Liver (tissue), 8 donors: ENCODE measurements at regions not wholly inside any gene's neighbourhood (a gene's known extent, or its start where the extent isn't known, plus 50 kb on each side); places are given as distances from the start of the nearest gene placed in this dataset.

Experiments used
- DNase-seq: peaks from one replicate; pipeline ENCODE4 v3.0.0-alpha.2; 2017; ENCODE audit warnings: low spot score
- H3K27ac ChIP-seq, 2 donors: one replicate each; pipeline ENCODE4 v1.7.0; 2013; ENCODE audit warnings: inconsistent platforms in 2 of 2, low read length in 2 of 2, control low read depth in 1 of 2, low read depth in 1 of 2, mild to moderate bottlenecking in 1 of 2
- H3K27me3 ChIP-seq, 4 donors: one replicate each; pipeline versions ENCODE4 v1.6.1 to v1.7.0; 2013; ENCODE audit warnings: low read length in 3 of 4, inconsistent platforms in 1 of 4, mild to moderate bottlenecking in 1 of 4, moderate library complexity in 1 of 4; ENCODE audit not compliant: control insufficient read depth in 4 of 4, insufficient read depth in 4 of 4
- H3K36me3 ChIP-seq, 4 donors: one replicate each; pipeline versions ENCODE4 v1.6.1 to v1.7.0; 2013; ENCODE audit warnings: low read length in 3 of 4, mild to moderate bottlenecking in 3 of 4, low read depth in 1 of 4, moderate library complexity in 1 of 4; ENCODE audit not compliant: control insufficient read depth in 4 of 4, insufficient read depth in 3 of 4
- H3K4me1 ChIP-seq, 4 donors: one replicate each; pipeline versions ENCODE4 v1.6.1 to v1.7.0; 2013; ENCODE audit warnings: low read length in 3 of 4, mild to moderate bottlenecking in 3 of 4, moderate library complexity in 1 of 4; ENCODE audit not compliant: control insufficient read depth in 4 of 4, insufficient read depth in 4 of 4
- H3K4me3 ChIP-seq, 3 donors: one replicate each; pipeline versions ENCODE4 v1.6.1 to v1.7.0; 2013; ENCODE audit warnings: low read length in 3 of 3, control low read depth in 1 of 3, low read depth in 1 of 3, mild to moderate bottlenecking in 1 of 3
- H3K9ac ChIP-seq, 2 donors: one replicate each; pipeline ENCODE4 v1.7.0; 2013; ENCODE audit warnings: low read length in 2 of 2, mild to moderate bottlenecking in 2 of 2, moderate library complexity in 2 of 2, control low read depth in 1 of 2, low read depth in 1 of 2
- H3K9me3 ChIP-seq, 4 donors: one replicate each; pipeline versions ENCODE4 v1.6.1 to v1.7.0; 2013; ENCODE audit warnings: low read length in 3 of 4; ENCODE audit not compliant: control insufficient read depth in 4 of 4
- ATF3 ChIP-seq: IDR thresholded peaks from 2 replicates; pipeline ENCODE4 v1.6.1; 2016; ENCODE audit warnings: antibody characterized with exemption
- EGR1 ChIP-seq, 2 donors: IDR thresholded peaks; 2 replicates each; pipeline ENCODE4 v1.6.1; 2016 to 2018; ENCODE audit warnings: antibody characterized with exemption in 2 of 2, low read depth in 2 of 2
- FOXA1 ChIP-seq: IDR thresholded peaks from 2 replicates; pipeline ENCODE4 v1.6.1; 2016; ENCODE audit warnings: antibody characterized with exemption
- FOXA2 ChIP-seq: IDR thresholded peaks from 2 replicates; pipeline ENCODE4 v1.6.1; 2016; ENCODE audit warnings: antibody characterized with exemption
- GABPA ChIP-seq, 2 donors: IDR thresholded peaks in 1 of 2; conservative IDR thresholded peaks in 1 of 2; 2 replicates each; pipeline ENCODE4 v1.6.1; 2016; ENCODE audit warnings: antibody characterized with exemption in 2 of 2, mild to moderate bottlenecking in 1 of 2, moderate library complexity in 1 of 2
- HNF4A ChIP-seq, 2 donors: conservative IDR thresholded peaks; 2 replicates each; pipeline ENCODE4 v1.6.1; 2016; ENCODE audit warnings: antibody characterized with exemption in 2 of 2, mild to moderate bottlenecking in 2 of 2
- HNF4G ChIP-seq: IDR thresholded peaks from 2 replicates; pipeline ENCODE4 v1.6.1; 2016; ENCODE audit warnings: antibody characterized with exemption
- JUND ChIP-seq, 2 donors: IDR thresholded peaks; 2 replicates each; pipeline ENCODE4 v1.6.1; 2016; ENCODE audit warnings: antibody characterized with exemption in 2 of 2
- MAX ChIP-seq: IDR thresholded peaks from 2 replicates; pipeline ENCODE4 v1.6.1; 2016; ENCODE audit warnings: antibody characterized with exemption
- NR2F2 ChIP-seq: IDR thresholded peaks from 2 replicates; pipeline ENCODE4 v1.6.1; 2016; ENCODE audit warnings: antibody characterized with exemption
- RAD21 ChIP-seq, 2 donors: IDR thresholded peaks; 2 replicates each; pipeline ENCODE4 v1.6.1; 2016; ENCODE audit warnings: antibody characterized with exemption in 2 of 2, mild to moderate bottlenecking in 2 of 2
- REST ChIP-seq: IDR thresholded peaks from 2 replicates; pipeline ENCODE4 v1.6.1; 2016; ENCODE audit warnings: antibody characterized with exemption, mild to moderate bottlenecking
- RXRA ChIP-seq, 2 donors: IDR thresholded peaks; 2 replicates each; pipeline ENCODE4 v1.6.1; 2017 to 2018; ENCODE audit warnings: antibody characterized with exemption in 2 of 2, mild to moderate bottlenecking in 1 of 2
- SP1 ChIP-seq: IDR thresholded peaks from 2 replicates; pipeline ENCODE4 v1.6.1; 2018; ENCODE audit warnings: antibody characterized with exemption, mild to moderate bottlenecking
- TAF1 ChIP-seq: conservative IDR thresholded peaks from 2 replicates; pipeline ENCODE4 v1.6.1; 2016; ENCODE audit warnings: antibody characterized with exemption, mild to moderate bottlenecking
- YY1 ChIP-seq: IDR thresholded peaks from 2 replicates; pipeline ENCODE4 v1.6.1; 2016; ENCODE audit warnings: antibody characterized with exemption, mild to moderate bottlenecking
- WGBS: extraction: QIAGEN DNeasy Blood & Tissue Kit; methylation state at CpG from one replicate; pipeline ENCODE4 v1.1.7; 2013; 5-methylcytosine and 5-hydroxymethylcytosine counted together
- TF ChIP-seq, protein P1 (sequence below): IDR thresholded peaks from 2 replicates; pipeline ENCODE4 v1.6.1; 2016; ENCODE audit warnings: antibody characterized with exemption
- TF ChIP-seq, protein P2 (sequence below): fragments of 150-350 bp; IDR thresholded peaks from 2 replicates; pipeline ENCODE4 v1.5.1; 2017; ENCODE audit warnings: improper control_type of control experiment, low read depth, low read length; ENCODE audit not compliant: missing input control
- donor health status: healthy.
- donor health status: healthy.
- donor health status: healthy.
- donor health status: healthy.
- donor health status: healthy.

DNA sequence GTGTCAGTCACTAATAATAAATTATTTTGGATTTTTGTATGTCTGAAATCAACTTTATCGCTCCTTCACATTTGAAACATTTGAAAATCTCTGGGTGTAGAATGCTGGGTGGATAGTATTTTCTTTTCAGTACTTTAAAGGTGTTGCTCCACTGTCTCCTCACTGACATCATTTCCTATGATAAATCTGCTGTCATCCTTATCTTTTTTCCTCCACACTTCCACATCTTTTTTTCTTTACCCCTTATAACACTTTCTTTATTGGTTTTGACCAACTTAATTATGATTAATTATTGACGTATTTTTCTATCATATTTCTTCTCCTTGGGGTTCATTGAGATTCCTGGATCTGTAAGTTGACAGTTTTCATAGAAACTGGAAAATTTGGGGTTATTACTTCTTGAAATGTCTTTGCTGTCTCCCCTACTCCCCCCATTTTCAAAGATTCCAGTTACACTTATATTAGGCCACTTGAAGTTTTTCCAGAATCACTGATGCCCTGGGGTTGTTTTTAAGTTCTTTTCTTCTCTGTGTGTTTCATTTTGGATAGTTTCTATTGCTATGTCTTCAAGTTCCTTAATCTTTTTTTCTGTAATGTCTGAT is 177.5 kb upstream of the DIO3 start:
- TF ChIP-seq, protein P1, sequence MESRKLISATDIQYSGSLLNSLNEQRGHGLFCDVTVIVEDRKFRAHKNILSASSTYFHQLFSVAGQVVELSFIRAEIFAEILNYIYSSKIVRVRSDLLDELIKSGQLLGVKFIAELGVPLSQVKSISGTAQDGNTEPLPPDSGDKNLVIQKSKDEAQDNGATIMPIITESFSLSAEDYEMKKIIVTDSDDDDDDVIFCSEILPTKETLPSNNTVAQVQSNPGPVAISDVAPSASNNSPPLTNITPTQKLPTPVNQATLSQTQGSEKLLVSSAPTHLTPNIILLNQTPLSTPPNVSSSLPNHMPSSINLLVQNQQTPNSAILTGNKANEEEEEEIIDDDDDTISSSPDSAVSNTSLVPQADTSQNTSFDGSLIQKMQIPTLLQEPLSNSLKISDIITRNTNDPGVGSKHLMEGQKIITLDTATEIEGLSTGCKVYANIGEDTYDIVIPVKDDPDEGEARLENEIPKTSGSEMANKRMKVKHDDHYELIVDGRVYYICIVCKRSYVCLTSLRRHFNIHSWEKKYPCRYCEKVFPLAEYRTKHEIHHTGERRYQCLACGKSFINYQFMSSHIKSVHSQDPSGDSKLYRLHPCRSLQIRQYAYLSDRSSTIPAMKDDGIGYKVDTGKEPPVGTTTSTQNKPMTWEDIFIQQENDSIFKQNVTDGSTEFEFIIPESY, result no peak
- Histone ChIP-seq H3K27me3 (no peaks in the 10 kb centered on the region), H3K27ac (no peak overlapping the region), H3K4me3 (no peak overlapping the region), H3K9ac (no peak overlapping the region), H3K36me3 (no peaks in the 10 kb centered on the region), H3K9me3 (peaks cover 0 to 6% (median 0%) of the 10 kb centered on the region in 4 donors), H3K4me1 (no peaks in the 10 kb centered on the region)
- 85% methylated on average over 2 of the region's 2 CpGs for WGBS
- DNase-seq, result no peak

DNA sequence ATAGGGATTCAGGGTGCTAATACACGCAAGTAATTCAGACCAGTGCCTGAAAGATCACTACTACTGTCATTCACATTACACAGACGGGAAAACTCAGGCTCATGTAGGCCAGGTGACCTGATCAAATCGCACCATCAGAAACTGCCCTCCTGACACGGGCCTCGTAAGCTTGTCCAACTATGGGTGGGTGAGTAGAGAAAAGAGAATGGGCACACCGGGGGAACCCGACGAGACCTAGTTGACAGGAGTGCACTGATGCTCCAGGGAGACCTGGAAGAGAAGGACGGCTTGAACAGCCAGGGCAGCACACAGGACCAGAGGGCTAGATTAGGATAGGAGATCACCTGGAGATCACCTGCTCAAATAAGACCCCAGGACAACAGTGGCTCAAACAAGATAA is 166.9 kb upstream of the DIO3 start:
- 96% methylated on average over 9 of the region's 9 CpGs for WGBS
- no peak for DNase-seq
- H3K4me1 ChIP-seq, result no peaks in the 10 kb centered on the region
- H3K36me3 ChIP-seq, result no peaks in the 10 kb centered on the region
- no peak overlapping the region for H3K9ac ChIP-seq
- no peak overlapping the region for H3K27ac ChIP-seq
- H3K9me3 ChIP-seq, result no peaks in the 10 kb centered on the region
- no peaks in the 10 kb centered on the region for H3K27me3 ChIP-seq
- no peak overlapping the region for H3K4me3 ChIP-seq
- TF ChIP-seq SP1, result no peak
- no peak for TF ChIP-seq FOXA2
- TF ChIP-seq HNF4G, result no peak
- no peak for TF ChIP-seq JUND (IDR thresholded peaks at IDR 0.05)
- no peak for TF ChIP-seq ATF3
- TF ChIP-seq YY1, result no peak
- TF ChIP-seq RXRA (IDR thresholded peaks at IDR 0.05), result no peak
- TF ChIP-seq, protein P2, sequence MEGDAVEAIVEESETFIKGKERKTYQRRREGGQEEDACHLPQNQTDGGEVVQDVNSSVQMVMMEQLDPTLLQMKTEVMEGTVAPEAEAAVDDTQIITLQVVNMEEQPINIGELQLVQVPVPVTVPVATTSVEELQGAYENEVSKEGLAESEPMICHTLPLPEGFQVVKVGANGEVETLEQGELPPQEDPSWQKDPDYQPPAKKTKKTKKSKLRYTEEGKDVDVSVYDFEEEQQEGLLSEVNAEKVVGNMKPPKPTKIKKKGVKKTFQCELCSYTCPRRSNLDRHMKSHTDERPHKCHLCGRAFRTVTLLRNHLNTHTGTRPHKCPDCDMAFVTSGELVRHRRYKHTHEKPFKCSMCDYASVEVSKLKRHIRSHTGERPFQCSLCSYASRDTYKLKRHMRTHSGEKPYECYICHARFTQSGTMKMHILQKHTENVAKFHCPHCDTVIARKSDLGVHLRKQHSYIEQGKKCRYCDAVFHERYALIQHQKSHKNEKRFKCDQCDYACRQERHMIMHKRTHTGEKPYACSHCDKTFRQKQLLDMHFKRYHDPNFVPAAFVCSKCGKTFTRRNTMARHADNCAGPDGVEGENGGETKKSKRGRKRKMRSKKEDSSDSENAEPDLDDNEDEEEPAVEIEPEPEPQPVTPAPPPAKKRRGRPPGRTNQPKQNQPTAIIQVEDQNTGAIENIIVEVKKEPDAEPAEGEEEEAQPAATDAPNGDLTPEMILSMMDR, result no peak
- TF ChIP-seq REST, result no peak
- no peak for TF ChIP-seq HNF4A (conservative IDR thresholded peaks at IDR 0.05)
- no peak for TF ChIP-seq TAF1
- TF ChIP-seq NR2F2, result no peak
- TF ChIP-seq GABPA (IDR thresholded peaks at IDR 0.05 in 1 of 2, conservative IDR thresholded peaks at IDR 0.05 in 1 of 2), result no peak
- no peak for TF ChIP-seq EGR1 (IDR thresholded peaks at IDR 0.05; ENCODE audit: low read depth in 2 of 2)
- TF ChIP-seq RAD21 (IDR thresholded peaks at IDR 0.05), result no peak
- TF ChIP-seq MAX, result no peak
- TF ChIP-seq FOXA1, result no peak
- TF ChIP-seq, protein P1, result no peak
